ENCODE measurements at regions not wholly inside any gene's neighbourhood (a gene's known extent, or its start where the extent isn't known, plus 50 kb on each side); places are given as distances from the start of the nearest gene placed in this dataset.

DNA sequence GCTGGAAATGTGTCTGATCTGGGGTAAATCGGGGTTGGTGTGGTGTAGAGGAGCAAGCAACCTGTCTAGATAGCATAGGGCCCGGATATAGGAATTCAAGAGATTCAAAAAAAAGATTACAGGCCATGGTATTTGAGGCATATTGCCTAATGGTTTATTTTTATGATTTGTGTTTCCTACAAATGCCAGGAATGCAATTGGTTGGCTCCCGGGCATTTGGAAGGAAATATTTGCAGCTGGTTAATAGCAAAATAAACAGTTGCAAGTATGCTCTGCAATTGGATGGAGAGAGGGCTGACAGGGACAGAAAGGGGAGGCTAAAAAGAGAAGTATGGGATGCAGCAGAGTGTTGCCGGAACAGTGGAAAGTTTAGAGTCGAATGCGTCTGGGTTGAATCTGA lies 315.6 kb upstream of the ATP2B1 start:
- Histone ChIP-seq H2AFZ (ENCODE audit: control insufficient read depth, low read depth, low read length) (no peak overlapping the region), H3K27me3 (replicated peaks in 1 of 2; ENCODE audit: control insufficient read depth in 2 of 2, insufficient read depth in 2 of 2, low read length in 1 of 2) (no peaks in the 10 kb centered on the region), H3K4me2 (ENCODE audit: control insufficient read depth, insufficient read depth) (no peak overlapping the region), H4K20me1 (ENCODE audit: control insufficient read depth, insufficient read depth) (no peaks in the 10 kb centered on the region), H3K27ac (ENCODE audit: control insufficient read depth, insufficient read depth) (no peak overlapping the region), H3K4me3 (no peak overlapping the region), H3K4me1 (ENCODE audit: control insufficient read depth, insufficient read depth, low read length) (no peaks in the 10 kb centered on the region), H3K79me2 (ENCODE audit: control insufficient read depth, insufficient read depth, low read length) (no peaks in the 10 kb centered on the region), H3K9me3 (replicated peaks; ENCODE audit: control insufficient read depth, insufficient read depth, low read length) (no peaks in the 10 kb centered on the region), H3K36me3 (ENCODE audit: control insufficient read depth in 2 of 2, insufficient read depth in 2 of 2, low read length in 1 of 2) (no peaks in the 10 kb centered on the region), H3K9ac (ENCODE audit: control insufficient read depth, insufficient read depth, low read length) (no peak overlapping the region)
- TF ChIP-seq MYC (IDR thresholded peaks at IDR 0.05; ENCODE audit: insufficient read depth, insufficient read length, insufficient replicate concordance, low read length, severe bottlenecking) = no peak
- no peak for TF ChIP-seq ZNF217 (IDR thresholded peaks at IDR 0.05)
- no peak for TF ChIP-seq STAT1 (conservative IDR thresholded peaks at IDR 0.05)
- DNase-seq (ENCODE audit: low read depth, low spot score) (no peak), ATAC-seq (no peak), FAIRE-seq (no peak)
- SMC1A ChIA-PET (ENCODE audit: uncharacterized antibody, unreplicated experiment) = interaction anchor here (1.0 to 1.3 kb wide), 2 partner anchors 11 to 479 kb away, joined by 3 read pairs; no protein-coding TSS in a partner anchor
- intact Hi-C loops (cut with micrococcal nuclease; ENCODE audit: unreplicated experiment) = no loop called here
- in situ Hi-C loops (cut with MboI) = no loop called here
- 82% methylated on average over 6 of the region's 6 CpGs for WGBS (ENCODE audit: insufficient coverage, insufficient replicate concordance, low lambda C conversion rate, missing lambda C conversion rate)
- RAD21 ChIA-PET (ENCODE audit: unreplicated experiment) = no interaction called here
- BruUV-seq (replicated peaks) = no TSS peak
- CTCF ChIA-PET = interaction anchor here (1.0 kb wide), 1 partner anchor 10 kb away, joined by 7 read pairs; no protein-coding TSS in a partner anchor
- POLR2A ChIA-PET = no interaction called here

DNA sequence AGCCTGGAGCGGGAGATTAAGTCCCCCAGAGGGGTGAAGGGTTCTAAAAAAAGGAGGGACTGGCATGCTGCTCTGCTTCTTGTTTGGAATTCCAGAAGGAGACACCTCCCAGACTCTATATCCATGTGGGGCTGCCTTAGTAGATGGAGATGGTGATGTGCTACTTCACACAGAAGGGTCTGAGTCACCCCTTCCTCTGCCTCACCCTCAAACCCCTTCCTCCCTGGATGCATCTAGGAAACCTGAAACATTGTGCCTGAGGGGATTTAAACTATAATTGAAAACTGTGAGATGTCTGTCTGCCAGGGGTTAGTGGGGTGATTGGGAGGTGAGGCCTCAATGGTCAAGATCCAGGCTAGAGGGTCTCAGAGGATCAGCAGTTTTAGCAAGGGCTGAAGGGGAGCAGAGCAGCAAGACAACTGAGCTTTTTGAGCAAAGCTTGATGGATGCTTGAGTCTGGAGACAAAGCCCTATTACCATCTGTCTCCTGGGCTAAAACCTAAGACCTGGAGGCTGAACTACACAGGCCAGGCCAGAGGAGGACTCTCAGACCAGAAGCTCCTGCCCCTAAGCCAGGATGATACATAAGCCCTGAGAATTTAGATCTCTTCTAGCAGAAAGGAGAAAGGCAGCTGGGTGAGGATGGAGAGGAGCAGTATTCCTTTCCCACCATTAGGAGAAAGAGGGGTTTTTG lies 314.7 kb upstream of the ATP2B1 start:
- Histone ChIP-seq H3K9me3 (replicated peaks; ENCODE audit: control insufficient read depth, insufficient read depth, low read length) (no peaks in the 10 kb centered on the region), H4K20me1 (ENCODE audit: control insufficient read depth, insufficient read depth) (no peaks in the 10 kb centered on the region), H3K27me3 (replicated peaks in 1 of 2; ENCODE audit: control insufficient read depth in 2 of 2, insufficient read depth in 2 of 2, low read length in 1 of 2) (no peaks in the 10 kb centered on the region), H3K4me2 (ENCODE audit: control insufficient read depth, insufficient read depth) (no peak overlapping the region), H3K36me3 (ENCODE audit: control insufficient read depth in 2 of 2, insufficient read depth in 2 of 2, low read length in 1 of 2) (no peaks in the 10 kb centered on the region), H3K27ac (ENCODE audit: control insufficient read depth, insufficient read depth) (no peak overlapping the region), H3K9ac (ENCODE audit: control insufficient read depth, insufficient read depth, low read length) (no peak overlapping the region), H3K4me1 (ENCODE audit: control insufficient read depth, insufficient read depth, low read length) (no peaks in the 10 kb centered on the region), H3K4me3 (no peak overlapping the region), H2AFZ (ENCODE audit: control insufficient read depth, low read depth, low read length) (no peak overlapping the region), H3K79me2 (ENCODE audit: control insufficient read depth, insufficient read depth, low read length) (no peaks in the 10 kb centered on the region)
- ATAC-seq = no peak
- DNase-seq (ENCODE audit: low read depth, low spot score) = no peak
- TF ChIP-seq FOS (IDR thresholded peaks at IDR 0.05; ENCODE audit: borderline replicate concordance, extremely low read depth, insufficient read length) = no peak
- TF ChIP-seq GATAD2B (conservative IDR thresholded peaks at IDR 0.05; ENCODE audit: low read depth) = no peak
- no peak for TF ChIP-seq EED (IDR thresholded peaks at IDR 0.05; ENCODE audit: low read depth)
- TF ChIP-seq SMARCA5 (IDR thresholded peaks at IDR 0.05) = no peak
- TF ChIP-seq MYB (IDR thresholded peaks at IDR 0.05; ENCODE audit: borderline replicate concordance, low read depth, low read length) = no peak
- TF ChIP-seq CREB1 (IDR thresholded peaks at IDR 0.05; ENCODE audit: low read depth) = no peak
- TF ChIP-seq RAD51 (IDR thresholded peaks at IDR 0.05) = no peak
- TF ChIP-seq YBX1 (IDR thresholded peaks at IDR 0.05) = no peak
- no peak for TF ChIP-seq NR2F1 (conservative IDR thresholded peaks at IDR 0.05)
- no peak for TF ChIP-seq ZNF274 (IDR thresholded peaks at IDR 0.05; ENCODE audit: insufficient read depth, insufficient read length)
- TF ChIP-seq NRF1 (conservative IDR thresholded peaks at IDR 0.05; ENCODE audit: low read depth, low read length) = no peak
- TF ChIP-seq RAD21 (IDR thresholded peaks at IDR 0.05; ENCODE audit: insufficient read depth, low read depth, low read length) = no peak
- no peak for TF ChIP-seq MTA2 (IDR thresholded peaks at IDR 0.05; ENCODE audit: low read depth)
- TF ChIP-seq TCF3 (IDR thresholded peaks at IDR 0.05; ENCODE audit: borderline replicate concordance, insufficient read depth, low read depth, low read length) = no peak
- TF ChIP-seq ZNF207 (IDR thresholded peaks at IDR 0.05; ENCODE audit: borderline replicate concordance) = no peak
- no peak for FAIRE-seq
- RAD21 ChIA-PET (ENCODE audit: unreplicated experiment) = interaction anchor here (0.6 kb wide), 1 partner anchor 1908 kb away, joined by 4 read pairs; no protein-coding TSS in a partner anchor
- POLR2A ChIA-PET = no interaction called here
- intact Hi-C loops (cut with micrococcal nuclease; ENCODE audit: unreplicated experiment) (no loop called here), in situ Hi-C loops (cut with MboI) (no loop called here)
- WGBS (ENCODE audit: insufficient coverage, insufficient replicate concordance, low lambda C conversion rate, missing lambda C conversion rate) = 93% methylated on average over 1 of the region's 1 CpG
- BruUV-seq (replicated peaks) = no TSS peak
- SMC1A ChIA-PET (ENCODE audit: uncharacterized antibody, unreplicated experiment) = interaction anchor here (1.0 to 1.3 kb wide), 2 partner anchors 10 to 478 kb away, joined by 3 read pairs; no protein-coding TSS in a partner anchor
- CTCF ChIA-PET = interaction anchor here (1.0 kb wide), 1 partner anchor 9 kb away, joined by 7 read pairs; no protein-coding TSS in a partner anchor

Data from GM12878 (cell line).